Lower lobe of right lung (tissue), 2 donors: ENCODE measurements at regions not wholly inside any gene's neighbourhood (a gene's known extent, or its start where the extent isn't known, plus 50 kb on each side); places are given as distances from the start of the nearest gene placed in this dataset.
A peak's percentile ranks its signal among the peaks of the same experiment; 100 is the strongest.

Experiments used
- ATAC-seq, 2 donors: fragments of 200-7000 bp; cut with Tn5 transposase; one replicate each; pipeline ENCODE4 v1.9.1; 2020 to 2022; ENCODE audit warnings: mild to moderate bottlenecking in 2 of 2, moderate library complexity in 2 of 2
- DNase-seq: peaks from one replicate; pipeline ENCODE4 v3.0.0-alpha.2; 2020
- H3K27ac ChIP-seq: fragments of 200-600 bp; one replicate; pipeline ENCODE4 v1.8.0; 2022
- H3K27me3 ChIP-seq: fragments of 200-600 bp; one replicate; pipeline ENCODE4 v1.8.0; 2022; ENCODE audit warnings: low read depth
- H3K36me3 ChIP-seq: fragments of 200-600 bp; one replicate; pipeline ENCODE4 v1.8.0; 2022; ENCODE audit warnings: mild to moderate bottlenecking
- H3K4me1 ChIP-seq: fragments of 200-600 bp; one replicate; pipeline ENCODE4 v1.8.0; 2022
- H3K4me3 ChIP-seq: fragments of 200-600 bp; one replicate; pipeline ENCODE4 v1.8.0; 2022; ENCODE audit warnings: mild to moderate bottlenecking
- H3K9me3 ChIP-seq: fragments of 200-600 bp; one replicate; pipeline ENCODE4 v1.8.0; 2022
- CTCF ChIP-seq: fragments of 200-600 bp; IDR thresholded peaks from one replicate; pipeline ENCODE4 v1.8.0; 2022; ENCODE audit warnings: antibody characterized with exemption, mild to moderate bottlenecking
- intact Hi-C: fragments of 100-400 bp; cut with DNase I; formaldehyde crosslinking; loops from one replicate; pipeline ENCODE4 v1.11.0; 2022
- donor health status: DM: no; HTN: yes; CAD: no; lungs with severe emphysema.

GRCh38 chr1:73066866-73067265 is 784.5 kb upstream of the NEGR1 start:
- Histone ChIP-seq H3K27ac (no peak overlapping the region), H3K9me3 (no peaks in the 10 kb centered on the region), H3K4me3 (no peak overlapping the region), H3K36me3 (no peaks in the 10 kb centered on the region), H3K27me3 (no peaks in the 10 kb centered on the region), H3K4me1 (no peaks in the 10 kb centered on the region)
- no peak for TF ChIP-seq CTCF
- no peak for ATAC-seq
- DNase-seq = no peak
- intact Hi-C loops = no loop called here

GRCh38 chr1:73065339-73066041 is 783.2 kb upstream of the NEGR1 start:
- no peak for TF ChIP-seq CTCF
- intact Hi-C loops = no loop called here
- Histone ChIP-seq H3K27ac (no peak overlapping the region), H3K4me1 (no peaks in the 10 kb centered on the region), H3K4me3 (no peak overlapping the region), H3K9me3 (peaks cover 6% of the 10 kb centered on the region), H3K36me3 (no peaks in the 10 kb centered on the region), H3K27me3 (no peaks in the 10 kb centered on the region)
- ATAC-seq (no peak), DNase-seq (no peak)

- intact Hi-C loops = no loop called here
- ATAC-seq = no peak
- no peak for DNase-seq
- no peaks in the 10 kb centered on the region for H3K36me3 ChIP-seq
- no peaks in the 10 kb centered on the region for H3K27me3 ChIP-seq
- TF ChIP-seq CTCF = no peak
- H3K4me1 ChIP-seq = no peaks in the 10 kb centered on the region
- no peak overlapping the region for H3K4me3 ChIP-seq
- peaks cover 6% of the 10 kb centered on the region for H3K9me3 ChIP-seq
- no peak overlapping the region for H3K27ac ChIP-seq
Observed at GRCh38 chr1:73056826-73057225, 774.5 kb upstream of the NEGR1 start.

- H3K4me3 ChIP-seq = no peak overlapping the region
- H3K27me3 ChIP-seq = no peaks in the 10 kb centered on the region
- no peaks in the 10 kb centered on the region for H3K4me1 ChIP-seq
- no peak overlapping the region for H3K27ac ChIP-seq
- TF ChIP-seq CTCF = no peak
- ATAC-seq = peak in 1 of 2 donors; percentile 21
- no peak for DNase-seq
- no peaks in the 10 kb centered on the region for H3K36me3 ChIP-seq
- H3K9me3 ChIP-seq = no peaks in the 10 kb centered on the region
- intact Hi-C loops = no loop called here
Observed at GRCh38 chr1:73044241-73045036, 762.1 kb upstream of the NEGR1 start.

- no peak for DNase-seq
- no peaks in the 10 kb centered on the region for H3K4me1 ChIP-seq
- intact Hi-C loops = no loop called here
- no peak for ATAC-seq
- no peaks in the 10 kb centered on the region for H3K27me3 ChIP-seq
- no peaks in the 10 kb centered on the region for H3K36me3 ChIP-seq
- H3K9me3 ChIP-seq = no peaks in the 10 kb centered on the region
- no peak overlapping the region for H3K4me3 ChIP-seq
- no peak overlapping the region for H3K27ac ChIP-seq
- TF ChIP-seq CTCF = no peak
Observed at GRCh38 chr1:73042403-73042802, 760.1 kb upstream of the NEGR1 start.
